ENCODE measurements at regions not wholly inside any gene's neighbourhood (a gene's known extent, or its start where the extent isn't known, plus 50 kb on each side); places are given as distances from the start of the nearest gene placed in this dataset.

DNA sequence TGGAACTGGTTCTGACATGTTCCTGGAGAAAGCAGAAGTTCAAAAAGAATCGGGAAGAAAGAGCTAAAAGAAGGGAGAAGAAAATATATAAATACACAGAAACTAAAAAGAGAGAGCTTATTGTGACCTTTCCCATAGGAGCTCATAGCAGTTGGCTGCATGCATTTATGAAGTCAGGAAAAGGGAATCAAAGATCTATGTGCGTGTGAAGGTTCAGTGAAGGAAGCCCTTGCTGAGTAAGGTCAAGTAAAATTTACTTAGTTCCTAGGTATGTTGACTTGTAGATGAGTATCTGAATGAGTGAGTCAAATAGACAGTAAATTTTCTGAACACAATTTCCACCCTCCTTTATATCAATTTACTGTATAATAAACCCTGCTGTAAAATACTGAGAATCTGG, 632.5 kb downstream of the SLCO4C1 start:
- intact Hi-C loops (cut with DNase I): no loop called here
- no peak overlapping the region for H3K4me3 ChIP-seq
- no peaks in the 10 kb centered on the region for H3K4me1 ChIP-seq
- TF ChIP-seq, protein P1, sequence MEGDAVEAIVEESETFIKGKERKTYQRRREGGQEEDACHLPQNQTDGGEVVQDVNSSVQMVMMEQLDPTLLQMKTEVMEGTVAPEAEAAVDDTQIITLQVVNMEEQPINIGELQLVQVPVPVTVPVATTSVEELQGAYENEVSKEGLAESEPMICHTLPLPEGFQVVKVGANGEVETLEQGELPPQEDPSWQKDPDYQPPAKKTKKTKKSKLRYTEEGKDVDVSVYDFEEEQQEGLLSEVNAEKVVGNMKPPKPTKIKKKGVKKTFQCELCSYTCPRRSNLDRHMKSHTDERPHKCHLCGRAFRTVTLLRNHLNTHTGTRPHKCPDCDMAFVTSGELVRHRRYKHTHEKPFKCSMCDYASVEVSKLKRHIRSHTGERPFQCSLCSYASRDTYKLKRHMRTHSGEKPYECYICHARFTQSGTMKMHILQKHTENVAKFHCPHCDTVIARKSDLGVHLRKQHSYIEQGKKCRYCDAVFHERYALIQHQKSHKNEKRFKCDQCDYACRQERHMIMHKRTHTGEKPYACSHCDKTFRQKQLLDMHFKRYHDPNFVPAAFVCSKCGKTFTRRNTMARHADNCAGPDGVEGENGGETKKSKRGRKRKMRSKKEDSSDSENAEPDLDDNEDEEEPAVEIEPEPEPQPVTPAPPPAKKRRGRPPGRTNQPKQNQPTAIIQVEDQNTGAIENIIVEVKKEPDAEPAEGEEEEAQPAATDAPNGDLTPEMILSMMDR (IDR thresholded peaks at IDR 0.05): no peak
- no peak for DNase-seq
- no peaks in the 10 kb centered on the region for H3K36me3 ChIP-seq
- no peaks in the 10 kb centered on the region for H3K27me3 ChIP-seq
- no peak for ATAC-seq
- no peaks in the 10 kb centered on the region for H3K9me3 ChIP-seq
- H3K27ac ChIP-seq: no peak overlapping the region

DNA sequence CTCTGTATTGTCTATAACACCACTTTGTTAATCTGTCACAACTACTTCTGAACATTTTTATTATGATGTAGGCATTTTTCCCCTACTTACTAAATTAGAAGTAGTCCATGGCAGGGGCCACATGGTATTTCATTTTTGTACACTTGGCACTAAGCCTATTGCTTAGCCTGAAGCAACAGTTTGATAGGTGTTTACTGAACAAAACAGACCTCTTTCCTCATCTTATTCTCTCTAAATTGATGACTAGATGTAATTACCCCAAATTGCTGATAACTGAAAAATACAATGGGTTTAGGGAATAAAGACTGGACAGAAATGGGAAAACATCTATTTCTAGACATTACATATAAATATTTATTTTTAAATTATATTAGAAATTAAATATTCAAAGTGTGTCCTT, 633.8 kb downstream of the SLCO4C1 start:
- intact Hi-C loops (cut with DNase I): no loop called here
- Histone ChIP-seq H3K27ac (no peak overlapping the region), H3K36me3 (no peaks in the 10 kb centered on the region), H3K4me3 (no peak overlapping the region), H3K4me1 (no peaks in the 10 kb centered on the region), H3K9me3 (no peaks in the 10 kb centered on the region), H3K27me3 (no peaks in the 10 kb centered on the region)
- ATAC-seq (no peak), DNase-seq (no peak)
- TF ChIP-seq, protein P1 (IDR thresholded peaks at IDR 0.05): no peak

DNA sequence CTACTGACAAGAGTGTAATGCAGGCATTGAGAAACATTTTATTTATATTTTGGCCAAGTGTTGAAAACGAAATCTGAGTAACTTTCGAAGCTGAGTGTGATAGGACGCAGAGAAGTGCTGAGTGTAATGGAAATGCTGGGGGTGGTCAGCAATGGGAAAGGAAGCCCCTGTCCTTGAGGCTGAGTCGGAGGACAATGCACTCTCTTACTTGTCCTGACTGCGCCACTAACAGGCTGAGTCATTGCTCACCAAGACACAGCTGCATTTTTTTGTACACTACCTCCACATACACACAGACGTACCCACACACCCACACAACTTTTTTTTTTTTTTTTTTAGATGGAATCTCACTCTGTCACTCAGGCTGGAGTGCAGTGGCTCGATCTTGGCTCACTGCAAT, 637.7 kb downstream of the SLCO4C1 start:
- Histone ChIP-seq H3K27me3 (no peaks in the 10 kb centered on the region), H3K9me3 (no peaks in the 10 kb centered on the region), H3K36me3 (no peaks in the 10 kb centered on the region), H3K4me3 (no peak overlapping the region), H3K4me1 (no peaks in the 10 kb centered on the region), H3K27ac (no peak overlapping the region)
- ATAC-seq (no peak), DNase-seq (no peak)
- TF ChIP-seq, protein P1 (IDR thresholded peaks at IDR 0.05): no peak
- intact Hi-C loops (cut with DNase I): no loop called here

DNA sequence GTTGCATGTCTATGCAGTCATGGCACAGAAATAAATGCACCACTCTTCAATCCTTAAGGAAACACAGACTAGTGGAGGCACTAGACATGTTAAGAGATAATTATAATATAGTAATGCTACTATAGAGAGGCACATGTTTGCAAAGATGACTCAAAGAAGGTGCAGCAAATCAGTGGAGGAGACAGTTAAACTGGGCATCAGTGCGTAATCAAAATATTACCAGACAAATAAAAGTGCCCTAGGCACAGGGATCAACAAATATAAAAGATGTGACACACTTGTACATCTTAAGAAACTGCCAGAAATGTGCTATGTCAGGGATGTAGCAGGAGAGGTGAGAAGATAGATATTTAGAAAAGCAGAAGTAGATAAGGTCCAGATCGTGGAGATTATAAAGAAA, 642.1 kb downstream of the SLCO4C1 start:
- intact Hi-C loops (cut with DNase I): no loop called here
- no peaks in the 10 kb centered on the region for H3K9me3 ChIP-seq
- no peaks in the 10 kb centered on the region for H3K27me3 ChIP-seq
- no peak overlapping the region for H3K27ac ChIP-seq
- TF ChIP-seq, protein P1 (IDR thresholded peaks at IDR 0.05): no peak
- no peaks in the 10 kb centered on the region for H3K4me1 ChIP-seq
- no peak for DNase-seq
- H3K4me3 ChIP-seq: no peak overlapping the region
- no peak for ATAC-seq
- H3K36me3 ChIP-seq: no peaks in the 10 kb centered on the region

DNA sequence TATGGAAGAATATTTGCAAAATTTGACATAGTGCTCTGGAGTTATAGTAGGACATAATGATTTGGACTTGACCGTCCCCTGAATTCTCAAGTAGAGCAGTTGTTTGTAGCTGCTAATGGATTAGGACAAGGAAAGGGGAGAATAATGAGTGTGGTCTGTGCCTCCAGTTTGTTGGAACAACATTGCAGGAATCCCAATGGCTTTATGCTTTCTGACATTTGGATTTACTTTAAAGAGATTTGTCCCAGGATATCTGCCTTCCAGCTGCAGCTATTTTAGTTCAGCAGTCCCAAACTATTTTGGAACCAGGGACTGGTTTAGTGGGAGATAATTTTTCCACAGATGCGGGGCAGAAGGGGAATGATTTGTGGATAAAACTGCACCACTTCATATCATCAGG, 648.2 kb downstream of the SLCO4C1 start:
- no peaks in the 10 kb centered on the region for H3K4me1 ChIP-seq
- no peaks in the 10 kb centered on the region for H3K9me3 ChIP-seq
- H3K36me3 ChIP-seq: no peaks in the 10 kb centered on the region
- intact Hi-C loops (cut with DNase I): no loop called here
- H3K27me3 ChIP-seq: no peaks in the 10 kb centered on the region
- H3K4me3 ChIP-seq: no peak overlapping the region
- TF ChIP-seq, protein P1 (IDR thresholded peaks at IDR 0.05): no peak
- no peak overlapping the region for H3K27ac ChIP-seq
- DNase-seq (no peak), ATAC-seq (no peak)

DNA sequence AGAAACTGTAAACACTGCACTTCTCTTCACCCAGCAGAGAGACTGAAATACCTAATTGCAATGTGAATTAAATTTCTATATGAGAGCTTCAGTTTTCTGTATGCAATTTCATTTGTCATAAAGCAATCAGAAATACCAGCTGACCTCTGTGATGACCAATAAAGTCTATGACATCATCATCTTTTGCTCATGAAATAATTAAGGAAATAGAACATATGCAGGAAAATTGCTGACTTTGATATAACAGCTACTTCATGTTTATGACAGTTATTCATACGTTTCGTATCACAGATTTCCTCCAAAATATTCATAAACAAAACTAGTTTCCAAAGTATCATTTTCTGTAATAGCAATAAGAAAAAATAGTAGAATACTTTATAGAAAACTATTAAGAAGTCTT, 652.3 kb downstream of the SLCO4C1 start:
- intact Hi-C loops (cut with DNase I): no loop called here
- Histone ChIP-seq H3K27ac (no peak overlapping the region), H3K4me1 (no peaks in the 10 kb centered on the region), H3K9me3 (no peaks in the 10 kb centered on the region), H3K27me3 (no peaks in the 10 kb centered on the region), H3K36me3 (no peaks in the 10 kb centered on the region), H3K4me3 (no peak overlapping the region)
- no peak for ATAC-seq
- DNase-seq: no peak
- TF ChIP-seq, protein P1 (IDR thresholded peaks at IDR 0.05): no peak
